PC-9 (cell line): ENCODE measurements at regions not wholly inside any gene's neighbourhood (a gene's known extent, or its start where the extent isn't known, plus 50 kb on each side); places are given as distances from the start of the nearest gene placed in this dataset.

ENCODE experiments used
- BruUV-seq: library from RNA; stranded (reverse); fragments of 400-500 nt; replicated peaks from 2 replicates; lab custom pipeline; 2021; lab: Mats Ljungman, UMichigan
- CTCF ChIA-PET: fragments of 300-600 bp; sonication (Branson Sonifier 250); formaldehyde crosslinking; loops from one replicate; lab custom pipeline; 2022; ENCODE audit warnings: antibody characterized with exemption; lab: Charles Lee
- POLR2A ChIA-PET: fragments of 300-600 bp; sonication (Branson Sonifier 250); formaldehyde crosslinking; loops from one replicate; lab custom pipeline; 2022; ENCODE audit warnings: antibody characterized with exemption; ENCODE audit not compliant: unreplicated experiment; lab: Charles Lee
- DNase-seq, 2 experiments: peaks; one replicate each; pipeline versions ENCODE4 v3.0.0 to v3.0.0-alpha.2; 2015 to 2022; ENCODE audit warnings: mixed read lengths in 1 of 2
- H2AFZ ChIP-seq: fragments of 200-600 bp; sonication (generic); 2 replicates; pipeline ENCODE4 v1.8.1; 2017; ENCODE audit warnings: antibody characterized with exemption
- H3F3A ChIP-seq: fragments of 200-600 bp; sonication (generic); 2 replicates; pipeline ENCODE4 v1.8.1; 2017; ENCODE audit warnings: antibody characterized with exemption, mild to moderate bottlenecking, low read depth; ENCODE audit not compliant: insufficient read depth
- H3K27ac ChIP-seq: fragments of 200-600 bp; sonication (generic); 2 replicates; pipeline ENCODE4 v1.6.1; 2016; ENCODE audit warnings: mixed run types
- H3K27me3 ChIP-seq: fragments of 200-600 bp; sonication (generic); 2 replicates; pipeline ENCODE4 v1.6.1; 2016; ENCODE audit warnings: low read depth, mixed run types; ENCODE audit not compliant: insufficient read depth
- H3K36me3 ChIP-seq: fragments of 200-600 bp; sonication (generic); 2 replicates; pipeline ENCODE4 v1.6.1; 2016; ENCODE audit warnings: low read depth, mixed run types
- H3K4me1 ChIP-seq: fragments of 200-600 bp; sonication (generic); replicated peaks from 2 replicates; pipeline ENCODE4 v1.6.1; 2016; ENCODE audit warnings: mixed run types; ENCODE audit not compliant: insufficient read depth
- H3K4me2 ChIP-seq: fragments of 200-600 bp; sonication (generic); 2 replicates; pipeline ENCODE4 v1.6.1; 2017; ENCODE audit warnings: mixed run types
- H3K4me3 ChIP-seq: fragments of 200-600 bp; sonication (generic); 2 replicates; pipeline ENCODE4 v1.6.1; 2016; ENCODE audit warnings: mixed run types
- H3K79me2 ChIP-seq: fragments of 200-600 bp; sonication (generic); 2 replicates; pipeline ENCODE4 v1.6.1; 2017; ENCODE audit warnings: low read depth, mixed run types
- H3K9me2 ChIP-seq: fragments of 200-600 bp; sonication (generic); 2 replicates; pipeline ENCODE4 v1.8.1; 2017; ENCODE audit warnings: mild to moderate bottlenecking; ENCODE audit not compliant: insufficient read depth
- H3K9me3 ChIP-seq: fragments of 200-600 bp; sonication (generic); 2 replicates; pipeline ENCODE4 v1.8.1; 2016; ENCODE audit warnings: low read depth; ENCODE audit not compliant: insufficient read depth
- H4K20me1 ChIP-seq: fragments of 200-600 bp; sonication (generic); 2 replicates; pipeline ENCODE4 v1.8.1; 2017; ENCODE audit not compliant: insufficient read depth
- EZH2 ChIP-seq: fragments of 200-600 bp; sonication (generic); IDR thresholded peaks from 2 replicates; pipeline ENCODE4 v1.8.0; 2017; ENCODE audit warnings: antibody characterized with exemption, low read depth
- intact Hi-C: fragments of 100-400 bp; cut with micrococcal nuclease; formaldehyde crosslinking; loops from one replicate; pipeline ENCODE4 v1.10.0; 2022; ENCODE audit not compliant: unreplicated experiment
- TF ChIP-seq, protein P1 (sequence below): fragments of 200-600 bp; sonication (generic); conservative IDR thresholded peaks from 2 replicates; pipeline ENCODE4 v1.6.1; 2017; ENCODE audit warnings: mixed run types, antibody characterized with exemption, mild to moderate bottlenecking, moderate library complexity

DNA sequence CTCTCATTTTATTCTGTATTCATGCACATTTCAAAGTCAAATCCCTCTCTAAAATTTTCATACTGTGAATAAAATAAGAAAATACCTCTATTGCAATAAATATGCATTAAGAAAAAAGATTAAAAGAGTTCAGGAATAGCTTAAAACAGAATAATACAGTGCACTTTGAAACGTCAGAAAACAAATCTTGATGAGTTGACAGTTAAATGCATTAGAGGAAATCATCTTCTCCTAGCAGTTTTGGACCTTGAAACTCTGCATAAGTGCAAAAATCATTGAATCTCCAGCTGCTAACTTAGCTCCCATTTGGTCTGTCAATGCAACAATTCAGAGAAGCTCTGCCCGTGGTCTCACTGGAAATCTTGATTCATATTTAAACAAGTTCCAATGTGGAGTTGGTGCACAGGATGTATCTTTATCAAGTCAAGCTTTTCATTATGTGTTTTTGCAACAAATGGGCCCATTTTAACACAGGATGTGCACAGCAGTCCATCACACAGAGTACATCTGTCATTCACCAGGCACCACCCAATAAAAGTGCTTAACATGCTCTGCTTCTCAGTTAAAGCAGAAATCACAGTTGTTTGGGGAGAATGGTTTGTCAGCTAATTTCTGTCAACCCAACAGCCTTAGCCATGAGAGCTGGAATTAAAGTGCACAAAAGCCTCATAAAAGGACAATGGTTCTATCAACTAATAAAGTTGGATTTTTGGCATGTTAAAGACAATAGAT lies 98.8 kb upstream of the ARRDC4 start:
- Histone ChIP-seq H3K79me2 (no peaks in the 10 kb centered on the region), H3K9me2 (no peaks in the 10 kb centered on the region), H3K36me3 (no peaks in the 10 kb centered on the region), H3K27ac (no peak overlapping the region), H3F3A (no peaks in the 10 kb centered on the region), H4K20me1 (no peaks in the 10 kb centered on the region), H3K9me3 (no peaks in the 10 kb centered on the region), H3K4me2 (no peak overlapping the region), H2AFZ (no peak overlapping the region), H3K4me1 (no peaks in the 10 kb centered on the region), H3K27me3 (no peaks in the 10 kb centered on the region), H3K4me3 (no peak overlapping the region)
- no TSS peak for BruUV-seq
- no peak for TF ChIP-seq EZH2
- TF ChIP-seq, protein P1, sequence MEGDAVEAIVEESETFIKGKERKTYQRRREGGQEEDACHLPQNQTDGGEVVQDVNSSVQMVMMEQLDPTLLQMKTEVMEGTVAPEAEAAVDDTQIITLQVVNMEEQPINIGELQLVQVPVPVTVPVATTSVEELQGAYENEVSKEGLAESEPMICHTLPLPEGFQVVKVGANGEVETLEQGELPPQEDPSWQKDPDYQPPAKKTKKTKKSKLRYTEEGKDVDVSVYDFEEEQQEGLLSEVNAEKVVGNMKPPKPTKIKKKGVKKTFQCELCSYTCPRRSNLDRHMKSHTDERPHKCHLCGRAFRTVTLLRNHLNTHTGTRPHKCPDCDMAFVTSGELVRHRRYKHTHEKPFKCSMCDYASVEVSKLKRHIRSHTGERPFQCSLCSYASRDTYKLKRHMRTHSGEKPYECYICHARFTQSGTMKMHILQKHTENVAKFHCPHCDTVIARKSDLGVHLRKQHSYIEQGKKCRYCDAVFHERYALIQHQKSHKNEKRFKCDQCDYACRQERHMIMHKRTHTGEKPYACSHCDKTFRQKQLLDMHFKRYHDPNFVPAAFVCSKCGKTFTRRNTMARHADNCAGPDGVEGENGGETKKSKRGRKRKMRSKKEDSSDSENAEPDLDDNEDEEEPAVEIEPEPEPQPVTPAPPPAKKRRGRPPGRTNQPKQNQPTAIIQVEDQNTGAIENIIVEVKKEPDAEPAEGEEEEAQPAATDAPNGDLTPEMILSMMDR = no peak
- CTCF ChIA-PET = no interaction called here
- POLR2A ChIA-PET = no interaction called here
- intact Hi-C loops = no loop called here
- no peak for DNase-seq

DNA sequence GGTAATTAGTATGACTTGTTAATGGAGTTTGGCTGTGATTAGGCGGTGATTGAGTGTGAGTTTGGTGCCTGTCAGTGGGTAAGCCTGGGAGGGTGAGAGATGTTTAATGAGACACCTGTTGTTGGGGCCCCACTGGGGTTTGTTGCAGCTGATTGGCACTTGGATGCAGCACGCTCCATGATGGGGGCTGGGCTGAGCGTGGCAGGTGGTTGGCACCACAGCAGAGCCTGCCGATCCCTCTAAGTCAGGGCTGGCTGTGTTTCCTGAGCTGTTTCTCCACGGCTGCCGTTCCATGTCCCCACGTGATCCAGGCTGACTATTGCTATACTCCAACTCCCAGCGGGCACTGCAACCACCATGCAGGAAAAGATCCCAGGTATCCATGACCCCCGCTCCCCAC lies 93.5 kb upstream of the ARRDC4 start:
- TF ChIP-seq, protein P1 = no peak
- TF ChIP-seq EZH2 = no peak
- Histone ChIP-seq H2AFZ (no peak overlapping the region), H4K20me1 (no peaks in the 10 kb centered on the region), H3K36me3 (no peaks in the 10 kb centered on the region), H3K79me2 (no peaks in the 10 kb centered on the region), H3K4me2 (no peak overlapping the region), H3F3A (no peaks in the 10 kb centered on the region), H3K9me2 (no peaks in the 10 kb centered on the region), H3K27me3 (peaks cover 7% of the 10 kb centered on the region; the same call in 1 of the 2 replicates), H3K27ac (no peak overlapping the region), H3K9me3 (no peaks in the 10 kb centered on the region), H3K4me3 (no peak overlapping the region), H3K4me1 (no peaks in the 10 kb centered on the region)
- no TSS peak for BruUV-seq
- DNase-seq = no peak
- intact Hi-C loops = no loop called here
- POLR2A ChIA-PET = no interaction called here
- CTCF ChIA-PET = no interaction called here

DNA sequence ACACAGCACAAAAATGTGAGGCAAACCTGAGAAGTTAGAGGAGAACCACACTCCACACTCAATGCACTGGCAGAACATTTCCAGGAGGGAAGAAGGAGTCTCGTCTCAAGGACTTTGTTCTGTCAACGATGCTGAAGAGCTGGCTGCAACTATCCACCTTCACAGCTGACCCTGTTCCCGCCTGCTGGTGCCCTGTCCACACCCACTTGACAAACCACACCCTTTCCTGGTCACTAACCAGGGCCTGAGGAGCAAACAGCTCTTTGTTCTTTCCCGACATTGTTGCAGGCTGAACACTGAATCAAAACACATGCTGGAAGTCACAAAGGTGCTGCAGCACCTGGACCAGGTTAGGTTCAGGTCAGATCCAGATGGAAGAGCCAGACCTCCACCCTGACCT lies 92.6 kb upstream of the ARRDC4 start:
- no peaks in the 10 kb centered on the region for H3K9me3 ChIP-seq
- H3K79me2 ChIP-seq = no peaks in the 10 kb centered on the region
- no peak overlapping the region for H3K4me3 ChIP-seq
- POLR2A ChIA-PET = no interaction called here
- CTCF ChIA-PET = no interaction called here
- TF ChIP-seq, protein P1 = no peak
- no peak for TF ChIP-seq EZH2
- intact Hi-C loops = no loop called here
- no peak overlapping the region; the same call in 1 of the 2 replicates for H2AFZ ChIP-seq
- no peaks in the 10 kb centered on the region for H3K36me3 ChIP-seq
- no peak overlapping the region for H3K27ac ChIP-seq
- H3F3A ChIP-seq = no peaks in the 10 kb centered on the region
- no peaks in the 10 kb centered on the region for H3K4me1 ChIP-seq
- DNase-seq = no peak
- BruUV-seq = no TSS peak
- peaks cover 7% of the 10 kb centered on the region; the same call in 1 of the 2 replicates for H3K27me3 ChIP-seq
- no peaks in the 10 kb centered on the region for H4K20me1 ChIP-seq
- no peaks in the 10 kb centered on the region for H3K9me2 ChIP-seq
- H3K4me2 ChIP-seq = no peak overlapping the region
